HEK293 (cell line): ENCODE measurements at regions not wholly inside any gene's neighbourhood (a gene's known extent, or its start where the extent isn't known, plus 50 kb on each side); places are given as distances from the start of the nearest gene placed in this dataset.

ENCODE experiments used
- CTCF ChIP-seq: fragments of 450-650 bp; formaldehyde crosslinking; IDR thresholded peaks from 2 replicates; pipeline ENCODE4 v1.5.1; 2016; ENCODE audit warnings: missing biosample characterization, missing genetic modification characterization
- HOXA7 ChIP-seq: sonication (generic); formaldehyde crosslinking; IDR thresholded peaks from 2 replicates; pipeline ENCODE4 v1.8.1; 2022; ENCODE audit warnings: missing genetic modification reagents, borderline replicate concordance
- SP2 ChIP-seq: fragments of 450-650 bp; formaldehyde crosslinking; IDR thresholded peaks from 2 replicates; pipeline ENCODE4 v1.5.1; 2016; ENCODE audit warnings: missing biosample characterization, missing genetic modification characterization
- ZNF138 ChIP-seq: fragments of 450-650 bp; formaldehyde crosslinking; IDR thresholded peaks from 2 replicates; pipeline ENCODE4 v1.5.1; 2016; ENCODE audit warnings: missing biosample characterization, missing genetic modification characterization, borderline replicate concordance
- ZNF18 ChIP-seq: fragments of 450-650 bp; formaldehyde crosslinking; IDR thresholded peaks from 2 replicates; pipeline ENCODE4 v1.5.1; 2016; ENCODE audit warnings: missing biosample characterization, missing genetic modification characterization
- ZNF324 ChIP-seq: fragments of 450-650 bp; formaldehyde crosslinking; IDR thresholded peaks from 2 replicates; pipeline ENCODE4 v1.5.1; 2016; ENCODE audit warnings: missing biosample characterization, missing genetic modification characterization
- ZNF394 ChIP-seq: fragments of 450-650 bp; formaldehyde crosslinking; IDR thresholded peaks from 2 replicates; pipeline ENCODE4 v1.5.1; 2016; ENCODE audit warnings: missing biosample characterization, missing genetic modification characterization, mild to moderate bottlenecking, moderate library complexity, borderline replicate concordance
- ZNF558 ChIP-seq: fragments of 450-650 bp; formaldehyde crosslinking; IDR thresholded peaks from 2 replicates; pipeline ENCODE4 v1.5.1; 2016; ENCODE audit warnings: missing biosample characterization, missing genetic modification characterization
- ZNF610 ChIP-seq: fragments of 450-650 bp; formaldehyde crosslinking; IDR thresholded peaks from 2 replicates; pipeline ENCODE4 v1.5.1; 2016; ENCODE audit warnings: missing biosample characterization, missing genetic modification characterization, borderline replicate concordance
- ZNF707 ChIP-seq: fragments of 450-650 bp; formaldehyde crosslinking; IDR thresholded peaks from 2 replicates; pipeline ENCODE4 v1.5.1; 2016; ENCODE audit warnings: missing biosample characterization, missing genetic modification characterization
- ZNF791 ChIP-seq: fragments of 450-650 bp; formaldehyde crosslinking; IDR thresholded peaks from 2 replicates; pipeline ENCODE4 v1.5.1; 2016; ENCODE audit warnings: missing biosample characterization, missing genetic modification characterization

- TF ChIP-seq ZNF610 (no peak), ZNF394 (tag by site-specific recombination) (no peak), ZNF18 (tag by site-specific recombination) (no peak), ZNF138 (tag by site-specific recombination) (no peak), HOXA7 (CRISPR knock-in tag) (no peak), SP2 (tag by site-specific recombination) (no peak), CTCF (tag by site-specific recombination) (no peak), ZNF324 (no peak), ZNF558 (tag by site-specific recombination) (no peak), ZNF707 (no peak), ZNF791 (tag by site-specific recombination) (no peak)
These were observed 764.4 kb downstream of the ADGRL2 start for GRCh38 chr1:82565146-82565545.
